OCI-LY3 (cell line): ENCODE measurements at regions not wholly inside any gene's neighbourhood (a gene's known extent, or its start where the extent isn't known, plus 50 kb on each side); places are given as distances from the start of the nearest gene placed in this dataset.

Source experiments
- CTCF ChIP-seq: fragments of 200-600, 300-600 bp; sonication (generic); IDR thresholded peaks from 2 replicates; pipeline ENCODE4 v1.5.1; 2014; ENCODE audit warnings: antibody characterized with exemption, low read length, low read depth
- EZH2phosphoT487 ChIP-seq: fragments of 200-600 bp; shearing (Covaris generic); IDR thresholded peaks from 2 replicates; pipeline ENCODE4 v1.6.1; 2018; ENCODE audit warnings: antibody characterized with exemption, mixed run types, low read depth

- no peak for TF ChIP-seq CTCF
- TF ChIP-seq EZH2phosphoT487, result no peak
Measured at GRCh38 chr5:122691931-122692330, 82.9 kb upstream of the SNX2 start.
